Suprapubic skin (tissue), 4 donors: ENCODE measurements at regions not wholly inside any gene's neighbourhood (a gene's known extent, or its start where the extent isn't known, plus 50 kb on each side); places are given as distances from the start of the nearest gene placed in this dataset.

Experiments
- DNase-seq, 2 donors: peaks; one replicate each; pipeline ENCODE4 v3.0.0-alpha.2; 2019; ENCODE audit warnings: low spot score in 2 of 2
- H3K27ac ChIP-seq: fragments of 200-600 bp; sonication (generic); one replicate; pipeline ENCODE4 v1.5.1; 2019
- H3K27me3 ChIP-seq: fragments of 200-600 bp; sonication (generic); one replicate; pipeline ENCODE4 v1.5.1; 2019
- H3K36me3 ChIP-seq: fragments of 200-600 bp; sonication (generic); one replicate; pipeline ENCODE4 v1.5.1; 2019
- H3K4me1 ChIP-seq: fragments of 200-600 bp; sonication (generic); one replicate; pipeline ENCODE4 v1.5.1; 2019
- H3K4me3 ChIP-seq: fragments of 200-600 bp; sonication (generic); one replicate; pipeline ENCODE4 v1.5.1; 2019; ENCODE audit warnings: mild to moderate bottlenecking
- H3K9me3 ChIP-seq: fragments of 200-600 bp; sonication (generic); one replicate; pipeline ENCODE4 v1.5.1; 2019
- EP300 ChIP-seq: sonication (generic); formaldehyde crosslinking; IDR thresholded peaks from one replicate; pipeline ENCODE4 v1.6.1; 2017; ENCODE audit warnings: antibody characterized with exemption
- POLR2A ChIP-seq, 2 donors: fragments of 450-650 bp; IDR thresholded peaks; one replicate each; pipeline ENCODE4 v1.6.1; 2017; ENCODE audit warnings: antibody characterized with exemption in 2 of 2, mild to moderate bottlenecking in 2 of 2, moderate library complexity in 2 of 2
- POLR2AphosphoS5 ChIP-seq, 3 donors: sonication (generic); formaldehyde crosslinking; IDR thresholded peaks; one replicate each; pipeline ENCODE4 v1.6.1; 2017; ENCODE audit warnings: antibody characterized with exemption in 3 of 3
- WGBS: methylation state at CpG from one replicate; pipeline ENCODE4 v1.1.5; 2018; 5-methylcytosine and 5-hydroxymethylcytosine counted together
- TF ChIP-seq, protein P1 (sequence below), 2 donors: fragments of 200-600 bp in 1 of 2; fragments of 450-650 bp in 1 of 2; sonication (generic) in 1 of 2; IDR thresholded peaks; one replicate each; pipeline ENCODE4 v1.5.1; 2016 to 2019; ENCODE audit warnings: antibody characterized with exemption in 2 of 2, mild to moderate bottlenecking in 1 of 2, moderate library complexity in 1 of 2

DNA sequence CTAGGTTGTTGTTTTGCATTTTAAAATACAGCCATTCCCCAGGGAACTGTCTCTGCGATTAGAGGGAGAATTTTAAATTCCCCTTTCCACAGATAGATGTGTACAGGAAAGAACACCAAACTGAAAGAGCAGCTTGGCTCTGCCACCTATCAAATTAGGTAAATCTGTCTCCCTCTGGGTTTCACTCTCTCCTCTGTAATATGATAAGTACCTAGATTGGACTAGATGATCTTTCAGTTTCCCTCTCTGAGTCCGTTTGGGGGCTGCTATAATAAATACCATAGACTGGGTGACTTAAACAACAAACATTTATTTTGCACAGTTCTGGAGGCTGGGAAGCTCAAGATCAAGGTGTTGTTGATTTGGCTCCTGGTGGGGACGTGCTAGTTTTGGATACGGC is 186.0 kb downstream of the KIF20B start:
- Histone ChIP-seq H3K36me3 (no peaks in the 10 kb centered on the region), H3K27ac (no peak overlapping the region), H3K4me1 (no peaks in the 10 kb centered on the region), H3K4me3 (no peak overlapping the region), H3K27me3 (no peaks in the 10 kb centered on the region), H3K9me3 (no peaks in the 10 kb centered on the region)
- no peak for DNase-seq
- TF ChIP-seq, protein P1, sequence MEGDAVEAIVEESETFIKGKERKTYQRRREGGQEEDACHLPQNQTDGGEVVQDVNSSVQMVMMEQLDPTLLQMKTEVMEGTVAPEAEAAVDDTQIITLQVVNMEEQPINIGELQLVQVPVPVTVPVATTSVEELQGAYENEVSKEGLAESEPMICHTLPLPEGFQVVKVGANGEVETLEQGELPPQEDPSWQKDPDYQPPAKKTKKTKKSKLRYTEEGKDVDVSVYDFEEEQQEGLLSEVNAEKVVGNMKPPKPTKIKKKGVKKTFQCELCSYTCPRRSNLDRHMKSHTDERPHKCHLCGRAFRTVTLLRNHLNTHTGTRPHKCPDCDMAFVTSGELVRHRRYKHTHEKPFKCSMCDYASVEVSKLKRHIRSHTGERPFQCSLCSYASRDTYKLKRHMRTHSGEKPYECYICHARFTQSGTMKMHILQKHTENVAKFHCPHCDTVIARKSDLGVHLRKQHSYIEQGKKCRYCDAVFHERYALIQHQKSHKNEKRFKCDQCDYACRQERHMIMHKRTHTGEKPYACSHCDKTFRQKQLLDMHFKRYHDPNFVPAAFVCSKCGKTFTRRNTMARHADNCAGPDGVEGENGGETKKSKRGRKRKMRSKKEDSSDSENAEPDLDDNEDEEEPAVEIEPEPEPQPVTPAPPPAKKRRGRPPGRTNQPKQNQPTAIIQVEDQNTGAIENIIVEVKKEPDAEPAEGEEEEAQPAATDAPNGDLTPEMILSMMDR (IDR thresholded peaks at IDR 0.05), result no peak
- TF ChIP-seq POLR2AphosphoS5 (IDR thresholded peaks at IDR 0.05), result no peak
- no peak for TF ChIP-seq EP300
- no peak for TF ChIP-seq POLR2A (IDR thresholded peaks at IDR 0.05)
- 63% methylated on average over 4 of the region's 4 CpGs for WGBS

DNA sequence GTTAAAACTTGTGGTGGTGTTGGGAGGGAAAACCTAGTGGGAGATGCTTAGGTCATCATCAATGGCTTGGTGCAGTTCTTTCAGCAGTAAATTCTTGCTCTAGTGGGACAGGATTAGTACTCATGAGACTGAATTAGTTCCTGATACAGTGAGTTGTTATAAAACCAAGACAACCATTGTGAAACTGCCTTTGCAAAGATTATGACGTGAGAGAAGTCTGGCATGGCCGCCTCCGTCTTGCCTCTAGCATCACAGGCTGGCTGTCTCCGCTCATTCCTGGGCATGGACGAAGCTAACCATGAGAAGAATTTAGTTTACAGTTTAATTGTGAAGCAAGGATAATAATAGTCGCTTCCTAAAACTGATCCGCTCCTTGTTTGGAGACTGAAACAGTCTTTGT is 186.4 kb downstream of the KIF20B start:
- DNase-seq, result no peak
- Histone ChIP-seq H3K36me3 (no peaks in the 10 kb centered on the region), H3K27ac (no peak overlapping the region), H3K4me3 (no peak overlapping the region), H3K9me3 (no peaks in the 10 kb centered on the region), H3K27me3 (no peaks in the 10 kb centered on the region), H3K4me1 (no peaks in the 10 kb centered on the region)
- WGBS, result 47% methylated on average over 7 of the region's 7 CpGs
- TF ChIP-seq POLR2AphosphoS5 (IDR thresholded peaks at IDR 0.05) (no peak), EP300 (no peak), POLR2A (IDR thresholded peaks at IDR 0.05) (no peak)
- TF ChIP-seq, protein P1 (IDR thresholded peaks at IDR 0.05), result no peak

DNA sequence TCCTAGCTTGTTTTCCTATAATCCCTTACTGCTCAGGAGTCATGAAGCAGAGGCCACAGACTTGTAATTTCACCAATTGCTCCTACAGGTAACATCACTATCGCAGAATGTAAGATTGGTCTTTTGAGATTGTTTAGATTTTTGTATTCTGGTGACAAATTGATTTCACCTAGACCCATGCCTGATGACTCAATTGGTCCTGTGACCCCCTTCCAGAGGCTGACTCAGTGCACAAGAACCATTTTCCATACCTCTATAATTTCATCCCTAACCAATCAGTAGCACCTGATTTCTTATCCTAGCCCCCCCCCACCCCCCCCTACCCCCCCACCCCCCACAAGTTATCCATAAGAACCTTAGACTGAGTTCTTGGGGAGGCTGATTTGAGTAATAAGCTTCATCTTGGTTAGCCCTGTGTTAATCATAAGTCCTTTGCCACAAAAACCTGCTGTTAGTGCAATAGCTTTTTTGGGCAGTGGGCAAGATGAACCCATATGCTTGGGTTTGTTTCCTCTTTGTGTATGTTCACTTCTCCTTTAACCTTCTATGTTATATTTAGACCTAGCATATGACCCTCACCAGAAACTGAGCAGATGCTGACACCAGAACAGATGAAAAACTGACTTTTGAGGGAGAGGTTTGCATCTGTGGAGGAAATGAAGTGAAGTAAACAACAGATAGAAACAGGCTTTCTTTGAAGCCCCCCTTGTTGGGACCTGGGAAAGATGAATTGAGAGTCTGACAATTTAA is 187.1 kb downstream of the KIF20B start:
- no peak for TF ChIP-seq POLR2AphosphoS5 (IDR thresholded peaks at IDR 0.05)
- no peak for TF ChIP-seq EP300
- no peak for TF ChIP-seq POLR2A (IDR thresholded peaks at IDR 0.05)
- TF ChIP-seq, protein P1 (IDR thresholded peaks at IDR 0.05), result no peak
- H3K36me3 ChIP-seq, result no peaks in the 10 kb centered on the region
- DNase-seq, result no peak
- H3K4me1 ChIP-seq, result no peaks in the 10 kb centered on the region
- 100% methylated on average over 1 of the region's 1 CpG for WGBS
- no peak overlapping the region for H3K27ac ChIP-seq
- H3K9me3 ChIP-seq, result no peaks in the 10 kb centered on the region
- H3K4me3 ChIP-seq, result no peak overlapping the region
- H3K27me3 ChIP-seq, result no peaks in the 10 kb centered on the region

DNA sequence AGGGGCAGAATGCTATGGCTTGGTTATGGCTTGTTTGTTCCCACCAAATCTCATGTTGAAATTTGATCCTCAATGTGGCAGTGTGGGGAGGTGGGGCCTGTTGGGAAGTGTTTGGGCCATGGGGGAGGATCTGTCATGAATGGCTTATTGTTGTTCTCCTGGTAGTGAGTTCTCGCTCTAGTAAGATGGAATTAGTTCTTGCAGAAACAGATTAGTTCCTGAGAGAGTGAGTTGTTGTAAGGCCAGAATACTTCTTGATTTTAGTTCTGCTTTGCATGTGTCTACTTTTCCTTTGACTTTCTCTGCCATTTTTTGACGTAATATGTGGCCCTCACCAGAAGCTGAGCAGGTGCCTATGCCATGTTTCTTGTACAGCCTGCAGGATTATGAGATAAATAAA is 188.2 kb downstream of the KIF20B start:
- 76% methylated on average over 2 of the region's 2 CpGs for WGBS
- TF ChIP-seq EP300, result no peak
- TF ChIP-seq POLR2AphosphoS5 (IDR thresholded peaks at IDR 0.05), result no peak
- TF ChIP-seq, protein P1 (IDR thresholded peaks at IDR 0.05), result no peak
- no peak for TF ChIP-seq POLR2A (IDR thresholded peaks at IDR 0.05)
- no peak overlapping the region for H3K4me3 ChIP-seq
- DNase-seq, result no peak
- H3K9me3 ChIP-seq, result no peaks in the 10 kb centered on the region
- no peaks in the 10 kb centered on the region for H3K36me3 ChIP-seq
- H3K4me1 ChIP-seq, result no peaks in the 10 kb centered on the region
- H3K27me3 ChIP-seq, result no peaks in the 10 kb centered on the region
- H3K27ac ChIP-seq, result peak overlapping the region; percentile 19

DNA sequence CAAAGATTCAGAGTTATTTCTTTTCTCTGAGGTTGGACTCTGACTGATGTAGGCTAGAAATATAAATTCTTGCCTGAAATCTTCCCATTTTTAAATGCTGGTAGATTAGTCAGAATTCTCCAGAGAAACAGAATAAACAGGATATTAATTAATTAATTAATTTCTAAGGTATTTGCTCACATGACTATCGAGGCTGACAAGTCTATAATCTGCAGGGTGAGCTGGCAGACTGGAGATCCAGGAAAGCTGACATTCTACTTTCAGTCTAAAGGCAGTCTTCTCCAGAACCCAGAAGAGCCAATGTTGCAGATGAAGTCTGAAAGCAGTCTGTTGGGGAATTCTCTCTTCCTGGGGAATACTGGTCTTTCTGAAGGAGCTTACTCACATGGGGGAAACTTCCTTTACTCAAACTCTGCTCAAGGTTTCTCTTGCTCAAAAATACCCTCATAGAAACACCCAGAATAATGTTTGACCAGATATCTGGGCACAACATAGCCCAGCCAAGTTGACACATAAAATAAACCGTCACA is 189.7 kb downstream of the KIF20B start:
- TF ChIP-seq EP300, result no peak
- TF ChIP-seq POLR2A (IDR thresholded peaks at IDR 0.05), result no peak
- TF ChIP-seq POLR2AphosphoS5 (IDR thresholded peaks at IDR 0.05), result no peak
- TF ChIP-seq, protein P1 (IDR thresholded peaks at IDR 0.05), result no peak

More for the DNA sequence above, 189.7 kb downstream of the KIF20B start:
- WGBS, result 49% methylated on average over 2 of the region's 2 CpGs
- no peak for DNase-seq
- no peak overlapping the region for H3K27ac ChIP-seq
- H3K36me3 ChIP-seq, result no peaks in the 10 kb centered on the region
- no peaks in the 10 kb centered on the region for H3K4me1 ChIP-seq
- no peaks in the 10 kb centered on the region for H3K9me3 ChIP-seq
- H3K4me3 ChIP-seq, result no peak overlapping the region
- no peaks in the 10 kb centered on the region for H3K27me3 ChIP-seq
